ENCODE measurements at regions not wholly inside any gene's neighbourhood (a gene's known extent, or its start where the extent isn't known, plus 50 kb on each side); places are given as distances from the start of the nearest gene placed in this dataset.

DNA sequence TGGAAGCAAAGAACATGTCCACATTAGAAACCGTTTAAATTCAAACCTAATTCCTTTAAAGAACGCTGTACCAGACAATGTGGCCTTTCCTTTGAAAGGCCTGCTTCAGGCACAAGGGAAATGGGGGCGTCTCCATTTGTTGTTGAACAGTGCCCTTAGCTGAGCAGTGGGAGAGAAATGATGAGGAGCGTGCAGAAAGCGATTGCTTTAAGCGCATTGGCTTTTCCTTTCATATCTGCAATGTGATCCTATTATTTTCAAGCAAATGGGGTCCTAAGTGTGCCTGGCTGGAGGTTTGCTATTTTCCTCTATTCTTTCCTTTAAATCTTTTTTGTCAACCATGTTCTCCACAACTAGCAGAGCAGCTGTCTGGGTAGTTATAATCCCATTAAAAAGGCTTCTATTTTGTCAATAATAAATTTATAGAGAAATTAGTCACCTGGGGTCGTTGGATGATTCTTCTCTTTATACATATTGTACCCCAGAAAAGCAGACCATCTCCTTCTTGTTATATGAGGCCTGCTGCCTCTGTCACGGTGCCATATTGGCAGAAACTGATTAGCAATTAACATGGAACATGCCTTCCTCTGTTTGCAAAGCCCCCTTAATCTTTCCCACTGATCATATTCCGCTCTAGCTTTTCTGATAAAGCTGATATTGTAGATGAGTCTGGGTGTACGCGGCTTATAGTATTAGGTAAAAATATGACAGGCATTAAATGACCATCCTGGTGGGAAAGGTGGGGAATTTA lies 151.1 kb upstream of the JAG1 start:
- TF ChIP-seq, protein P1, sequence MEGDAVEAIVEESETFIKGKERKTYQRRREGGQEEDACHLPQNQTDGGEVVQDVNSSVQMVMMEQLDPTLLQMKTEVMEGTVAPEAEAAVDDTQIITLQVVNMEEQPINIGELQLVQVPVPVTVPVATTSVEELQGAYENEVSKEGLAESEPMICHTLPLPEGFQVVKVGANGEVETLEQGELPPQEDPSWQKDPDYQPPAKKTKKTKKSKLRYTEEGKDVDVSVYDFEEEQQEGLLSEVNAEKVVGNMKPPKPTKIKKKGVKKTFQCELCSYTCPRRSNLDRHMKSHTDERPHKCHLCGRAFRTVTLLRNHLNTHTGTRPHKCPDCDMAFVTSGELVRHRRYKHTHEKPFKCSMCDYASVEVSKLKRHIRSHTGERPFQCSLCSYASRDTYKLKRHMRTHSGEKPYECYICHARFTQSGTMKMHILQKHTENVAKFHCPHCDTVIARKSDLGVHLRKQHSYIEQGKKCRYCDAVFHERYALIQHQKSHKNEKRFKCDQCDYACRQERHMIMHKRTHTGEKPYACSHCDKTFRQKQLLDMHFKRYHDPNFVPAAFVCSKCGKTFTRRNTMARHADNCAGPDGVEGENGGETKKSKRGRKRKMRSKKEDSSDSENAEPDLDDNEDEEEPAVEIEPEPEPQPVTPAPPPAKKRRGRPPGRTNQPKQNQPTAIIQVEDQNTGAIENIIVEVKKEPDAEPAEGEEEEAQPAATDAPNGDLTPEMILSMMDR (conservative IDR thresholded peaks at IDR 0.05; ENCODE audit: low read length): no peak
- no peak for TF ChIP-seq EZH2phosphoT487 (IDR thresholded peaks at IDR 0.05; ENCODE audit: borderline replicate concordance)
